Ovary (tissue), 3 donors: ENCODE measurements at regions not wholly inside any gene's neighbourhood (a gene's known extent, or its start where the extent isn't known, plus 50 kb on each side); places are given as distances from the start of the nearest gene placed in this dataset.

ENCODE experiments used
- POLR2A ChIP-seq: fragments of 450-650 bp; IDR thresholded peaks from one replicate; pipeline ENCODE4 v1.6.1; 2017; ENCODE audit warnings: antibody characterized with exemption, mild to moderate bottlenecking, moderate library complexity
- TF ChIP-seq, protein P1 (sequence below), 3 donors: fragments of 450-650 bp in 2 of 3; fragments of 200-600 bp in 1 of 3; IDR thresholded peaks; one replicate each; pipeline versions ENCODE4 v1.5.1 to v1.8.0; 2016 to 2022; ENCODE audit warnings: antibody characterized with exemption in 3 of 3, mild to moderate bottlenecking in 1 of 3
- donor health status: DM: no; HTN: no; CAD: no.

DNA sequence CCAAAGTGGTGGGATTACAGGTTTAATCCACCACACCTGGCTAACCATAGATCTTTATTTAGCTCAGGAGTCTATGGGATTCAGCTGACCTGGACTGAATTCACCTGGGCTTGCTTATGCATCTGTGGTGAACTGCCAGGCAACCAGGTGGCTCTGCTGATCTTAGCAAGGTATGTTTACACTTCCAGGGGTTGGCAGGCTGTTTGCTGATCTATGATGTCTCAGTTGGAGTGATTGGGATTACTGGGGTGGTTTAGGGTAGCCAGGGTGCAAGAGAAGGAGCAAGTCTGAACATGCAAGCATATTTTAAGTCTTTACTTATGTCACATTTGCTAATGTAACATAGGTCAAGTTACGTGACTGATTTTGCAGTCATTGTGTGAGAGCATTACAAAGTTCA is 63.6 kb upstream of the JAK2 start:
- TF ChIP-seq, protein P1, sequence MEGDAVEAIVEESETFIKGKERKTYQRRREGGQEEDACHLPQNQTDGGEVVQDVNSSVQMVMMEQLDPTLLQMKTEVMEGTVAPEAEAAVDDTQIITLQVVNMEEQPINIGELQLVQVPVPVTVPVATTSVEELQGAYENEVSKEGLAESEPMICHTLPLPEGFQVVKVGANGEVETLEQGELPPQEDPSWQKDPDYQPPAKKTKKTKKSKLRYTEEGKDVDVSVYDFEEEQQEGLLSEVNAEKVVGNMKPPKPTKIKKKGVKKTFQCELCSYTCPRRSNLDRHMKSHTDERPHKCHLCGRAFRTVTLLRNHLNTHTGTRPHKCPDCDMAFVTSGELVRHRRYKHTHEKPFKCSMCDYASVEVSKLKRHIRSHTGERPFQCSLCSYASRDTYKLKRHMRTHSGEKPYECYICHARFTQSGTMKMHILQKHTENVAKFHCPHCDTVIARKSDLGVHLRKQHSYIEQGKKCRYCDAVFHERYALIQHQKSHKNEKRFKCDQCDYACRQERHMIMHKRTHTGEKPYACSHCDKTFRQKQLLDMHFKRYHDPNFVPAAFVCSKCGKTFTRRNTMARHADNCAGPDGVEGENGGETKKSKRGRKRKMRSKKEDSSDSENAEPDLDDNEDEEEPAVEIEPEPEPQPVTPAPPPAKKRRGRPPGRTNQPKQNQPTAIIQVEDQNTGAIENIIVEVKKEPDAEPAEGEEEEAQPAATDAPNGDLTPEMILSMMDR (IDR thresholded peaks at IDR 0.05) = no peak
- TF ChIP-seq POLR2A = no peak
